T-helper 2 cell treated with Interferon-gamma antibody and Interleukin-4, amounts not matched to agents 100 ng/mL and 5 ng/mL, for 36 hours (primary cell): ENCODE measurements at regions not wholly inside any gene's neighbourhood (a gene's known extent, or its start where the extent isn't known, plus 50 kb on each side); places are given as distances from the start of the nearest gene placed in this dataset.
"Not testable (repeated sequence)": the region's sequence is repeated elsewhere in the genome, so short reads cannot be mapped to it uniquely, and the experiment has no call there.

Experiments used
- intact Hi-C: fragments of 100-400 bp; cut with micrococcal nuclease; formaldehyde crosslinking; loops from one replicate; pipeline ENCODE4 v1.15.1; 2023

- intact Hi-C loops = no loop called here
Measured at GRCh38 chr7:14973712-14974428, 71.3 kb upstream of the DGKB start.

GRCh38 chr7:14971678-14972077 lies 69.1 kb upstream of the DGKB start:
- intact Hi-C loops = not testable (repeated sequence)

DNA sequence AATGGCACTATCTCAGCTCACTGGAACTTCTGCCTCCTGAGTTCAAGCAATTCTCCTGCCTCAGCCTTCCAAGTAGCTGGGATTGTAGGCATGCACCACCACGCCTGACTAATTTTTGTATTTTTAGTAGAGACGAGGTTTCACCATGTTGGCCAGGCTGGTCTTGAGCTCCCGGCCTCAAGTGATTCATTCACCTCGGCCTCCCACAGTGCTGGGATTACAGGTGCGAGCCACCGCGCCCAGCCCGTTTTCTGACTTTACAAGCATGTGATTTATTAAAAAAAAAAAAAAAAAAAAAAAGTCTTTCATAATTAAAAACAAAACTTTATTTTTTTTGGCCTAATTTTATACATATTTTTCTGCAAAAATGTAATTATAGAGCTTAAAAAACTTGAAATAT lies 64.8 kb upstream of the DGKB start:
- intact Hi-C loops = not testable (repeated sequence)

GRCh38 chr7:14962778-14963177 lies 60.2 kb upstream of the DGKB start:
- intact Hi-C loops = no loop called here

DNA sequence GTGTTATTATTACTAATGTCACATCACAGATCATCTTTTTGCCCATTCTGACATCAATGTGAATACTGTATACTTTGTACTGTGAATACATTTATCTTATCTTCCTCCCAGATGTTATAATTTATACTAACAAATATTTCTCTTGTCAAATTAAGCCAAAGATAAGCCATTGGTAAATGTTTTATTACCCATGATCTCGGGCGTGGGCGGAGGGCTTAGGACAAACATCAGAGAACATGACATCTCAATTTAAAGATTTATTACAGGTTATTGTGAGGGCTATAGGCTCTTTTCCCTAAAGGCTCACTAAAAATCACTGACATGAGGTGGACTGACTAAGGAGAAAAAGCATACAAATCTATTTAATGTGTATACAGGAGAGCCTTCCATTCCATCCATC lies 58.2 kb upstream of the DGKB start:
- intact Hi-C loops = no loop called here

DNA sequence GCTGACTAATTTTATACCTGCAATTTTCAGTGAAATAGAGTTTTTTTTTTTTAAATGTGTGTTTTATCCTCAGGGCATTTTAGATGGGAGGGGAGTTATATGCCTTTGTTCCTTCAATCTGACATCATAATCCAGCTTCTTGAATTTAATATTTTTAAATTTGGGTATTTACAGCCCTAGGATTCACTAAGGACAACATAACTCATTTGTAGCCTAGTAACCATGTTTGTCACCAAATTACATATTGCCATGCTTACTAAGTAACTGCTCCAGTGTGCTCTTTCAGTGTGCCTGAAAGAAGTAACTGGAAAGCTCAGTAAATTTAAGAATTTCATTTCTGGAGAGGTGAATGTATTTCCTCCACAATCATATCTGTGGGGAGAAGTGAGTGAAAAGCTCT lies 56.8 kb upstream of the DGKB start:
- intact Hi-C loops = no loop called here

GRCh38 chr7:14954035-14954434 lies 51.5 kb upstream of the DGKB start:
- intact Hi-C loops = no loop called here
